NCI-H774 (cell line): ENCODE measurements at regions not wholly inside any gene's neighbourhood (a gene's known extent, or its start where the extent isn't known, plus 50 kb on each side); places are given as distances from the start of the nearest gene placed in this dataset.
"Not testable (repeated sequence)": the region's sequence is repeated elsewhere in the genome, so short reads cannot be mapped to it uniquely, and the experiment has no call there.

Source experiments
- DNase-seq: peaks from one replicate; lab custom pipeline; 2025; lab: John Stamatoyannopoulos, UW

- not testable (repeated sequence) for DNase-seq
These were observed 127.0 kb downstream of the ART5 start for GRCh38 chr11:3514635-3515424.

DNA sequence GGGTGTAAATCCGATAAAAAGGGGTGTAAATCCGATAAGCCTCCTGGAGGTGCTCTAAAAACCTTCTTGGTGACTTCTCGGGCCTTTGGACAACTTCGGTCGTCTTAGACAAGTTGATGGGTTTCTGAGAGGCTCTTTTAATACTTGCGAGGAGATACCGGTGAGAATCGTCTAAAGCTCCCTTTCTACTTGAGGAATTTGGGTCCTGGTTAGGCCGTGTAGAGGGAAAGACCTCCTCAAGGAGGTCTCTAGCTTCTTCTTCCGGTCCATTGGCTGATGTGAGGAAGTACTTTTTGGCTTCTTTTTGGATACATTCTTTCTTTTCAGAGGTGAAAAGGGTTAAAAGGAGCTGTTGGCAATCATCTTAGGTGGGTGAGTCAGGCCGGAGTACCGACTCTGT is 128.5 kb downstream of the ART5 start:
- DNase-seq, result not testable (repeated sequence)

- not testable (repeated sequence) for DNase-seq
These were observed 129.0 kb downstream of the ART5 start for GRCh38 chr11:3512751-3513150.

DNA sequence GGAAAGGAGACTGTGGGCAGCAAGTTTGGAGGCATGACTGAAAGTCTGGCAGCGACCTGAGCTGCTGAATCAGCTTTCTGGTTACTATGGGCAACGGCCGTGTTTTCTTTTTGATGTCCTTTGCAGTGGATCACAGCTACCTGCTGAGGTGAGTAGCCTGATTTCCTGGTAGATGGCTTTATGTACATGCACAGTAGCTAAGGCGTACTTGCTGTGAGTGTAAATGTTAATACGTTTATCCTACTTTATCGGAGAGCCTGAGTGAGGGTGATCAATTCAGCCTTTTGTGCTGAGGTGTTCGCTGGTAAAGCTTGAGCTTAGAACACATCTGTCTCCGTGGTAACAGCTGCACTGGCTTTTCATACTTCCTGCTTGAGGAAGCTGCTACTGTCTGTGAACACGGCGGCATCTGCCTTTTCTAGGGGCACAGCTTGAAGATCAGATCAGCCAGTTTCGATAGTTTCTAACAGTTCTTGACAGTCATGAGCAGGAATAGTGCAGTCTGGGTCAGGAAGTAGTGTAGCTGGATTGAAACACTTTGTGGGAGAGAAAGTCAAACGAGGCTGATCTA is 129.6 kb downstream of the ART5 start:
- DNase-seq, result not testable (repeated sequence)

- DNase-seq, result not testable (repeated sequence)
These were observed 130.2 kb downstream of the ART5 start for GRCh38 chr11:3511416-3512132.

DNA sequence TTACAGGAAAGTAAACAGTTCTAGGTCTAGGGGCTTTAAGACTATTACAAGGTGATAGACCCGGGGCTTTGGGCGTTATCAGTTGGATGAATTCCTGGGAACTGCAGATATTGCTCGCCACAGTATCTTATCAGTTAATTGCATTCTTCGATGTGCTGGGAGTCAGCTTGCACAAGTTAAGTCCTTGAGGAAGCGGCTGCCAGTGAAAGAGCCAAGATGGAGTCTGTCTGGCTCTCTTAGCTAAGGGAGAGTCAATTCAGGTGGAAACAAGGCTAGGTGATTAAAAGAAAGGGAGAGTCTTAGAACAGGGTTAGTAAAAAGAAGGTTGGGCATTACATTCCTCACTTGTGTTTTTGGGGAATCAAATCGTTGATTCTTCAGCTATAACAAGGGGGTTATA is 130.6 kb upstream of the ZNF195 start:
- not testable (repeated sequence) for DNase-seq

GRCh38 chr11:3499198-3499597 is 120.3 kb upstream of the ZNF195 start:
- DNase-seq, result not testable (repeated sequence)

GRCh38 chr11:3498356-3498755 is 119.4 kb upstream of the ZNF195 start:
- DNase-seq, result not testable (repeated sequence)

GRCh38 chr11:3493152-3493551 is 114.2 kb upstream of the ZNF195 start:
- not testable (repeated sequence) for DNase-seq

DNA sequence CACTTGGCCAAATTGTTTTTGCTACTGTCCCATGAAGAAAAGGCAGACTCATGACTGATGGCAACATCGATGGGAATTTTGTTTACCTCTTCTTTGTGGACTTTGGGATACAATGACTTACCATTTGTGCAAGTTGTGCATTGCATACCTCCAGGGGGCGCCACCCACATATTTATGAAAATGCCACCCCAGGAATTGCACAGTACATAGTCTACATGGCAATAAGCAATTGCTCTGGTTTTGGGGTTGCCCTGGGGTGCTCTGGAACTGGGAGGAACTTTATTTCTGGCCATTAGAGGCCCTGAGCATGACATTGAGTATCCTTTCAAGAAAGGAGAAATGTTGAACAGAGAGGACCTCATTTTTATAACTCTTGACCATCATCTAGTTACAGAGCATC is 109.1 kb upstream of the ZNF195 start:
- not testable (repeated sequence) for DNase-seq

DNA sequence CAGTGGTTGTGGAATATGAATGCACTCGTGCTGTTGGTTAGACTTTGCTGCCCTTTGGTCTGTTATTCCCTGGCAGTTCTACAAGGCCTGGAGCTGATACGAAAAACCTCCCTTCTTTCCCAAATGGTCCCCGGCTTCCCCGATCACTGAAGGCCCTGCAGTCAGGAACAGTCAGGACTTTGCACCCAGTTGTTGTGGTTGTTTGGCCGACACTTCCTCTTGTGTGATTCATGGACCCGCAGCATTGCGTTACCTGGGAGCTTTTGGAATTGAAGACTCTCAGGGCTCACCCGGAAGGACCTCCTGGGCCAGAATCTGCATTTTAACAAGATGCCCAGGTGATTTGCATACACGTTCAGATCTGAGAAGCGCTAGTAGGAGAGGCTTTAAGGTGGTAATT is 106.8 kb upstream of the ZNF195 start:
- DNase-seq, result not testable (repeated sequence)

- not testable (repeated sequence) for DNase-seq
These were observed 98.3 kb upstream of the ZNF195 start for GRCh38 chr11:3476937-3477885.

DNA sequence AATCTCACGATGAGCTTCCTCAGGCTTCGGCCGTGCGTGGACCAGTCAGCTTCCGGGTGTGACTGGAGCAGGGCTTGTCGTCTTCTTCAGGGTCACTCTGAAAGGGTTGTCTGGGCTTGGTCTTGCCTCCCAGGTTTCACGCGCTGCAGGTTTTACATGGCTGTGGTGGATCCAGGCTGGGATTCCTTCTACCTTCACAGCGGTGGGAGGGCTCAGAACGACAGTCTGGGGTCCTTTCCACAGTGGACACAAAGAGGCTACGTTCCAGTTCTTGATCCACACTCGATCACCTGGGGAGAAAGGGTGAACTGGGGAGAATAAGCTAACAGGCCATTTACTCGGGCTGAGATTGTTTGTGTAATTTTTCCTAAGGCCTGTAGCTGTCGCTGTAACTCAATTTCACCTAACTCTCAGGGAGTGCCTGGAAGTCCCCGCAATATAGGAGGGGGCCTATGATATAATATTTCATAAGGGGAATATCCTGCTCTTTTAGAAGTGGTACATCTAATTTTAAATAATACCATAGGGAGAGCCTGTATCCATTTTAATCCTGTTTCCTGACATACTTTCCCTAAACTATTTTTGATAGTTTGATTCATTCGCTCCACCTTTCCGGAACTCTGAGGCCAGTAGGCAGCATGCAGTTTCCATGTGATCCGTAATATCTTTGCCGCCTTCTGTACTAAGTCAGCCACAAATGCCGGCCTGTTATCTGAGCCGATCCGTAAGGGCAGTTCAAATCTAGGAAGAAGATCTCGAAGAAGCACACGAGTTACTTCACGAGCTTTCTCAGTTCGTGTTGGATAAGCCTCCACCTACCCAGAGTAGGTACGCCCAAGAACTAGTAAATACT is 97.4 kb upstream of the ZNF195 start:
- not testable (repeated sequence) for DNase-seq

- DNase-seq, result not testable (repeated sequence)
These were observed 90.0 kb upstream of the ZNF195 start for GRCh38 chr11:3468963-3469362.

GRCh38 chr11:3467599-3467998 is 88.7 kb upstream of the ZNF195 start:
- not testable (repeated sequence) for DNase-seq

DNA sequence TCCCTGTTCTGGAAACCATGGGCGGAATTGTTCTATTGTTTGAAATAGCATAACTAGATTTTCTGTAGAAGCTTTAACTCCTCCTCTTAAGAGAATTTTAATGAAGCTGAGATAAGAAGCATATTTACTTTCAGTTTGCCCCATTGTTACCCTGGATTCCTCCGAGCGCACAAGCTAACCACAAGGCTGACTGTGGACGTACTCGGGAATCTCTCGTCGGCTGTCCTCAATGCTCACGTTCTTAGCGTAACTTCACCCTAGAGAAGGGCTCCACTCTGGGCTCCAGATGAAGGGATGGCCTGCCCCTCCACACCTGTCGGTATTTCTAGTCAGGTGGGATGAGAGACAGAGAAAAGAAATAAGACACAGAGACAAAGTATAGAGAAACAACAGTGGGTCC is 76.7 kb upstream of the ZNF195 start:
- DNase-seq, result not testable (repeated sequence)

GRCh38 chr11:3454844-3455243 is 75.9 kb upstream of the ZNF195 start:
- not testable (repeated sequence) for DNase-seq

GRCh38 chr11:3453596-3454256 is 74.8 kb upstream of the ZNF195 start:
- DNase-seq, result not testable (repeated sequence)

DNA sequence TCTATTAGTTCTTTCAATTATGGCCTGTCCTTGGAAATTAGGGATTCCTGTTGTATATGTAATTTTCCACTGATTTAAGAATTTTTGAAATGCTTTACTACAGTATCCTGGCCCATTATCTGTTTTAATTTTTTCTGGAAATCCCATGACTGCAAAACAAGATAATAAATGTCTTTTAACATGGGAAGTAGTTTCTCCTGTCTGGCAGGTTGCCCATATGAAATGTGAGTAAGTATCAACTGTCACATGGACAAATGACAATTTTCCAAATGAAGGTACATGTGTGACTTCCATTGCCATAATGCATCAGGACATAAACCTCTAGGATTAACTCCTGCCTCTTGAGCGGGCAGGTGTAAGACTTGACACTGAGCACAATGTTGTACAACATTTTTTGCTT is 71.9 kb upstream of the ZNF195 start:
- DNase-seq, result not testable (repeated sequence)

DNA sequence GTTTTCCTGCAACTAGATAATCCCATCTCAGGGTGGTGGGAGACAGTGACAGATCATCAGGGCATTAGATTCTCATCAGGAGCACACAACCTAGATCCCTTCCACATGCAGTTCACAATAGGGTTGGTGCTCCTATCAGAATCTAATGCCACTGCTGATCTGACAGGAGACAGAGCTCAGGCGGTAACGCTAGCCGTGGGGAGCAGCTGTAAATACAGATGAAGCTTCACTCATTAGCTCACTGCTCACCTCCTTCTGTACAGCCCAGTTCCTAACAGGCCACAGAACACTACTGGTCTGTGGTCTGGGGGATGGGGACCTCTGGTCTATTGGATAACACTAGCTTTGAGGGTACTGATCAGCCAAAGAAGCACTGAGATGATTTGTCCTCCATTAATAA is 66.6 kb upstream of the ZNF195 start:
- DNase-seq, result not testable (repeated sequence)
